Naive B cell (primary cell): ENCODE measurements at regions not wholly inside any gene's neighbourhood (a gene's known extent, or its start where the extent isn't known, plus 50 kb on each side); places are given as distances from the start of the nearest gene placed in this dataset.
"Not testable (repeated sequence)": the region's sequence is repeated elsewhere in the genome, so short reads cannot be mapped to it uniquely, and the experiment has no call there.

Experiments used
- ATAC-seq, 2 donors: fragments of 150-1000 bp; cut with Tn5 transposase; 2 replicates each; pipeline ENCODE4 v1.10.0; 2021; ENCODE audit warnings: low read depth in 2 of 2, mild to moderate bottlenecking in 2 of 2, moderate library complexity in 2 of 2
- DNase-seq: peaks from one replicate; pipeline ENCODE4 v3.0.0; 2022
- H3K27ac Mint-ChIP-seq, 6 donors: one replicate each; pipeline ENCODE4 v1.8.0; 2020 to 2022; ENCODE audit warnings: mild to moderate bottlenecking in 6 of 6, mixed read lengths in 6 of 6, moderate library complexity in 5 of 6, inconsistent platforms in 2 of 6
- H3K27me3 Mint-ChIP-seq, 3 donors: one replicate each; pipeline ENCODE4 v1.8.0; 2021 to 2022; ENCODE audit warnings: mixed read lengths in 3 of 3, mild to moderate bottlenecking in 1 of 3
- H3K36me3 Mint-ChIP-seq, 2 donors: one replicate each; pipeline ENCODE4 v1.8.0; 2020 to 2022; ENCODE audit warnings: mixed read lengths in 2 of 2, inconsistent platforms in 1 of 2, mild to moderate bottlenecking in 1 of 2
- H3K4me1 Mint-ChIP-seq, 3 donors: one replicate each; pipeline ENCODE4 v1.8.0; 2020 to 2022; ENCODE audit warnings: mixed read lengths in 3 of 3, inconsistent platforms in 1 of 3, mild to moderate bottlenecking in 1 of 3, moderate library complexity in 1 of 3
- H3K4me3 Mint-ChIP-seq, 8 donors: one replicate each; pipeline ENCODE4 v1.8.0; 2020 to 2022; ENCODE audit warnings: mild to moderate bottlenecking in 8 of 8, mixed read lengths in 8 of 8, moderate library complexity in 8 of 8, inconsistent platforms in 2 of 8
- H3K9me3 Mint-ChIP-seq, 7 donors: one replicate each; pipeline ENCODE4 v1.8.0; 2020 to 2022; ENCODE audit warnings: mixed read lengths in 7 of 7, mild to moderate bottlenecking in 5 of 7, inconsistent platforms in 2 of 7, moderate library complexity in 1 of 7

- Mint-ChIP-seq H3K27ac (no peak overlapping the region), H3K4me3 (no peak overlapping the region), H3K9me3 (peaks cover 0 to 9% (median 0%) of the 10 kb centered on the region in 7 donors), H3K36me3 (no peaks in the 10 kb centered on the region), H3K4me1 (no peaks in the 10 kb centered on the region), H3K27me3 (no peaks in the 10 kb centered on the region)
- no peak for DNase-seq
- ATAC-seq = no peak
These were observed 363.6 kb upstream of the EDIL3 start for GRCh38 chr5:84748313-84748712.

- not testable (repeated sequence) for H3K27me3 Mint-ChIP-seq, DNase-seq, H3K36me3 Mint-ChIP-seq, H3K4me3 Mint-ChIP-seq, ATAC-seq, H3K4me1 Mint-ChIP-seq, H3K27ac Mint-ChIP-seq
- peaks cover 0 to 16% (median 3%) of the 10 kb centered on the region in 7 donors for H3K9me3 Mint-ChIP-seq
These were observed 361.6 kb upstream of the EDIL3 start for GRCh38 chr5:84746280-84746679.

- no peak for DNase-seq
- Mint-ChIP-seq H3K27me3 (no peaks in the 10 kb centered on the region), H3K27ac (no peak overlapping the region), H3K36me3 (no peaks in the 10 kb centered on the region), H3K4me3 (no peak overlapping the region), H3K4me1 (no peaks in the 10 kb centered on the region), H3K9me3 (peaks cover 0 to 19% (median 3%) of the 10 kb centered on the region in 7 donors)
- no peak for ATAC-seq
These were observed 356.4 kb upstream of the EDIL3 start for GRCh38 chr5:84741056-84741455.

- no peaks in the 10 kb centered on the region for H3K4me1 Mint-ChIP-seq
These were observed 344.6 kb upstream of the EDIL3 start for GRCh38 chr5:84729326-84729725.

GRCh38 chr5:84727708-84728107, 343.0 kb upstream of the EDIL3 start:
- H3K4me1 Mint-ChIP-seq = no peaks in the 10 kb centered on the region
- no peak for DNase-seq
- H3K27me3 Mint-ChIP-seq = no peaks in the 10 kb centered on the region
- ATAC-seq = no peak
- H3K36me3 Mint-ChIP-seq = no peaks in the 10 kb centered on the region
- no peak overlapping the region for H3K4me3 Mint-ChIP-seq
- peaks cover 0 to 1% (median 0%) of the 10 kb centered on the region in 7 donors for H3K9me3 Mint-ChIP-seq
- no peak overlapping the region for H3K27ac Mint-ChIP-seq

More at GRCh38 chr5:84729326-84729725, 344.6 kb upstream of the EDIL3 start:
- DNase-seq = no peak
- Mint-ChIP-seq H3K4me3 (no peak overlapping the region), H3K27me3 (no peaks in the 10 kb centered on the region), H3K9me3 (peaks cover 0 to 4% (median 0%) of the 10 kb centered on the region in 7 donors), H3K27ac (no peak overlapping the region), H3K36me3 (no peaks in the 10 kb centered on the region)
- no peak for ATAC-seq

GRCh38 chr5:84725946-84726570, 341.4 kb upstream of the EDIL3 start:
- peaks cover 0 to 1% (median 0%) of the 10 kb centered on the region in 7 donors for H3K9me3 Mint-ChIP-seq
- no peaks in the 10 kb centered on the region for H3K4me1 Mint-ChIP-seq
- no peaks in the 10 kb centered on the region for H3K36me3 Mint-ChIP-seq
- H3K27me3 Mint-ChIP-seq = no peaks in the 10 kb centered on the region
- H3K27ac Mint-ChIP-seq = no peak overlapping the region
- no peak for ATAC-seq
- H3K4me3 Mint-ChIP-seq = no peak overlapping the region
- no peak for DNase-seq

- no peak for DNase-seq
- no peak overlapping the region for H3K27ac Mint-ChIP-seq
- no peak for ATAC-seq
- H3K4me3 Mint-ChIP-seq = no peak overlapping the region
- no peaks in the 10 kb centered on the region for H3K27me3 Mint-ChIP-seq
- H3K4me1 Mint-ChIP-seq = no peaks in the 10 kb centered on the region
- peaks cover 0 to 5% (median 0%) of the 10 kb centered on the region in 7 donors for H3K9me3 Mint-ChIP-seq
- no peaks in the 10 kb centered on the region for H3K36me3 Mint-ChIP-seq
These were observed 340.0 kb upstream of the EDIL3 start for GRCh38 chr5:84724683-84725082.

GRCh38 chr5:84724181-84724580, 339.5 kb upstream of the EDIL3 start:
- Mint-ChIP-seq H3K9me3 (peaks cover 0 to 9% (median 0%) of the 10 kb centered on the region in 7 donors), H3K27me3 (no peaks in the 10 kb centered on the region), H3K36me3 (no peaks in the 10 kb centered on the region), H3K27ac (no peak overlapping the region), H3K4me3 (no peak overlapping the region), H3K4me1 (no peaks in the 10 kb centered on the region)
- DNase-seq = no peak
- no peak for ATAC-seq

GRCh38 chr5:84718377-84718776, 333.7 kb upstream of the EDIL3 start:
- no peaks in the 10 kb centered on the region for H3K36me3 Mint-ChIP-seq
- H3K27me3 Mint-ChIP-seq = no peaks in the 10 kb centered on the region
- no peak overlapping the region for H3K27ac Mint-ChIP-seq
- peaks cover 0 to 6% (median 0%) of the 10 kb centered on the region in 3 donors for H3K4me1 Mint-ChIP-seq
- peaks cover 0 to 9% (median 0%) of the 10 kb centered on the region in 7 donors for H3K9me3 Mint-ChIP-seq
- DNase-seq (no peak), ATAC-seq (no peak)
- H3K4me3 Mint-ChIP-seq = no peak overlapping the region

GRCh38 chr5:84715686-84716085, 331.0 kb upstream of the EDIL3 start:
- Mint-ChIP-seq H3K9me3 (peaks cover 0 to 8% (median 0%) of the 10 kb centered on the region in 7 donors), H3K4me1 (peaks cover 0 to 6% (median 0%) of the 10 kb centered on the region in 3 donors), H3K27ac (no peak overlapping the region), H3K36me3 (no peaks in the 10 kb centered on the region), H3K27me3 (no peaks in the 10 kb centered on the region), H3K4me3 (no peak overlapping the region)
- no peak for ATAC-seq
- no peak for DNase-seq

GRCh38 chr5:84715091-84715490, 330.4 kb upstream of the EDIL3 start:
- no peak overlapping the region for H3K4me3 Mint-ChIP-seq
- H3K4me1 Mint-ChIP-seq = peaks cover 0 to 6% (median 0%) of the 10 kb centered on the region in 3 donors
- ATAC-seq (no peak), DNase-seq (no peak)
- no peaks in the 10 kb centered on the region for H3K27me3 Mint-ChIP-seq
- no peak overlapping the region for H3K27ac Mint-ChIP-seq
- H3K9me3 Mint-ChIP-seq = peaks cover 0 to 7% (median 0%) of the 10 kb centered on the region in 7 donors
- H3K36me3 Mint-ChIP-seq = no peaks in the 10 kb centered on the region

- H3K27me3 Mint-ChIP-seq = no peaks in the 10 kb centered on the region
- ATAC-seq (no peak), DNase-seq (no peak)
- H3K4me1 Mint-ChIP-seq = no peaks in the 10 kb centered on the region
- H3K4me3 Mint-ChIP-seq = no peak overlapping the region
- peaks cover 0 to 5% (median 2%) of the 10 kb centered on the region in 7 donors for H3K9me3 Mint-ChIP-seq
- H3K27ac Mint-ChIP-seq = no peak overlapping the region
- H3K36me3 Mint-ChIP-seq = no peaks in the 10 kb centered on the region
These were observed 324.4 kb upstream of the EDIL3 start for GRCh38 chr5:84709075-84709474.

- H3K4me3 Mint-ChIP-seq = no peak overlapping the region
- H3K27ac Mint-ChIP-seq = peak overlapping the region in 1 of 6 donors; percentile 53
- DNase-seq = no peak
- H3K4me1 Mint-ChIP-seq = no peaks in the 10 kb centered on the region
- ATAC-seq = no peak
- H3K9me3 Mint-ChIP-seq = peaks cover 0 to 8% (median 3%) of the 10 kb centered on the region in 7 donors
- no peaks in the 10 kb centered on the region for H3K27me3 Mint-ChIP-seq
- H3K36me3 Mint-ChIP-seq = no peaks in the 10 kb centered on the region
These were observed 322.3 kb upstream of the EDIL3 start for GRCh38 chr5:84706678-84707641.

- H3K27ac Mint-ChIP-seq, H3K4me3 Mint-ChIP-seq, H3K27me3 Mint-ChIP-seq, ATAC-seq, DNase-seq, H3K4me1 Mint-ChIP-seq: not testable (repeated sequence)
- Mint-ChIP-seq H3K9me3 (peaks cover 0 to 22% (median 2%) of the 10 kb centered on the region in 7 donors), H3K36me3 (peaks cover 0 to 16% of the 10 kb centered on the region in 2 donors)
These were observed 315.9 kb upstream of the EDIL3 start for GRCh38 chr5:84700545-84700944.
